Activated CD4-positive, CD25-positive, alpha-beta regulatory T cell treated with anti-CD3 and anti-CD28 coated beads, Interleukin-2, amount 50 U/mL, for 72 hours (primary cell): ENCODE measurements at regions not wholly inside any gene's neighbourhood (a gene's known extent, or its start where the extent isn't known, plus 50 kb on each side); places are given as distances from the start of the nearest gene placed in this dataset.

Experiments used
- DNase-seq: peaks from one replicate; pipeline ENCODE4 v3.0.0; 2021

DNA sequence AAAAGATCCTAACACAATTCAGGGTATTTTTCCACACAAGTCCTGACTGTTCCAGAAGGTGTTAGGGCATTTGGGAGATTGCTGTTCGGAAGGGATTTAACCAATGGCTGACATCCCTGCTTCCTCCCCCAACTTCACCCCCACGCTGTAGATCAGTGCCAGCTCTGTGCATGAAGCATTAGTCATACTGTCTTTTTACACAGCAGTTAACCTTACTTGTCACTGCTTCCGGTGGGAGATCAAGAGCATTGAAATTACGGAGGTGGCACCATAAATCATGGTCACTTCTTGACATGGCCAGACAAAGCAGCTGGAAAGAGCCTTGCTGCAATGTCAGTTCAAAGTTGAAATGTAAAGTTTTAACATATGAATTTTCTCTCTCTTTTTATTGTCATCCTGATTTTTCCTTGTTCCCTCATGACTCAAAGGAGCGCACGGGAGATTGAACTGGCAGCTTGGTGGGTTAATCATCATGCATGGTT is 70.2 kb downstream of the HRH4 start:
- no peak for DNase-seq

GRCh38 chr18:24534271-24534670 is 73.8 kb downstream of the HRH4 start:
- DNase-seq: no peak

GRCh38 chr18:24534737-24535136 is 74.3 kb downstream of the HRH4 start:
- no peak for DNase-seq

GRCh38 chr18:24535527-24536295 is 75.3 kb downstream of the HRH4 start:
- DNase-seq: no peak

- no peak for DNase-seq
Observed at GRCh38 chr18:24536326-24536725, 75.9 kb downstream of the HRH4 start.

DNA sequence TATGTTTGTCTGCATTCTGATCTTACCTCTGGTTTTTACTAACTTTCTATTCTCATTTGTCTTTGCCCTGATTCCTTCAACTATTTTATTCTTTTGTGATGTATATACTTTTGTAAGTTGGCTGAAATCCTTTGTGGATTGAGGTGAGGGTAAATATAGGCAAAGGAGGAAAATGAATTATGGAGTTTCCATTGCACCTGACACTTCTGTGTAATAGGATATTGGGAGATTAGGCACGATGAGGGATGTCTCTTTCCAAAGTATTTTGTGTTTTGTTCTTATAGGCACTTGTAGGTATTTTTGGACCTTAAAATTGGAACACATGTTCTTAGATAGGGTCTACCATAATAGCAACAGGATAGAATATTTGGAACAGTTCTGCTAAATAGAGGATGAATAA is 76.4 kb downstream of the HRH4 start:
- DNase-seq: no peak

GRCh38 chr18:24538414-24539264 is 78.2 kb downstream of the HRH4 start:
- DNase-seq: no peak

GRCh38 chr18:24539866-24540617 is 79.6 kb downstream of the HRH4 start:
- DNase-seq: no peak

DNA sequence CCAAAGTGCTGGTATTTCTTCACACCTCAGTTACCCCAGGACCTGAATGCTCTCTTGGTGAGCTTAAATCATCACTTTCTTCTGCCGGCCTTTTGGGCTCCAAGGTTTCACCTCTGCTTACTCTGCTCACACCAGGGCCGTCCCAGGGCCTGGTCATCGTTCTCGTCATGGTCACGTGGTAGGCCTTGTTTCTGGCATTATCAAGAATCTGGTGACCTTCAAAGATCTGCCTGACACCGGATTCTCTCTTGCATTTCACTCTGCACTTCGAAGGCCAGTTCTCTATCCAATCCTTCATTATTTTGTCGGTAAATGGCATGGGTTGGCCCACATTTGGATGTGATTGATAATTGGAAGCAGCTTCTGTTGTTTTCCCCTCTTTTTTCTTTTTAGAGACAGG is 80.5 kb downstream of the HRH4 start:
- DNase-seq: no peak

- DNase-seq: no peak
Observed at GRCh38 chr18:24543086-24543794, 82.8 kb downstream of the HRH4 start.

DNA sequence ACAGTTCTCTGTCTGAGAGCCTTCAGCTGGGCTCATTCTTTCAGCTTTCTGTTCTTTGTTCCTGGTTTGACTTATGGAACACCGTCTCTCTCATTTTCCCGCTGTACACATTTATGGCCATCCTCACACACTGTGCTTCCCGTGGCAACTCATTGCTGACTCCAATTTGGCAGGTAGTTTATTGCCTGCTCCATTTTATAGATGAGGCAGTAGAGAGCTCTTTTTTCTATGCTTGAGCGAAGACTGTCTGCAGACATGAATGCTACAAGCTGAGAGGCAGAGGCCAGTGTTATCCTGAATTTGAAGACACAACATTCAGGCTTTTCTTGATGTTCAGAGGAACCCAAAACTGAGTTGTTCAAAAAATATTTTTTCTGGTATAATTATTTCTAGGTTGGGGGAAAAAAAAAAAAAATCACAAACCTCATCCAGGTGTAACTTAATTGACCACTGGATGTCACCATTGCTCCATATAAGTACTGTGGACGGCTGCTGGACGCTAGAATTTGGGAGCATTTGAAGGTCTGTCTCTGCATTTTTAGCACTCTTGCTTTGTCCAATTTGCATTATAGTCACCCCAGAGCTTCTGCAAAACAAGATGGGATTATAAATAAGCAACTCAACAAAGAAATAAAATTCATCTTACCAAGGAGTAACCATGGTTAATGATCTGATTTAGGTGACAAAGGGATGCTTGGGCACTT is 83.5 kb downstream of the HRH4 start:
- no peak for DNase-seq

GRCh38 chr18:24544949-24545348 is 84.5 kb downstream of the HRH4 start:
- no peak for DNase-seq

GRCh38 chr18:24545651-24546050 is 85.2 kb downstream of the HRH4 start:
- DNase-seq: no peak

DNA sequence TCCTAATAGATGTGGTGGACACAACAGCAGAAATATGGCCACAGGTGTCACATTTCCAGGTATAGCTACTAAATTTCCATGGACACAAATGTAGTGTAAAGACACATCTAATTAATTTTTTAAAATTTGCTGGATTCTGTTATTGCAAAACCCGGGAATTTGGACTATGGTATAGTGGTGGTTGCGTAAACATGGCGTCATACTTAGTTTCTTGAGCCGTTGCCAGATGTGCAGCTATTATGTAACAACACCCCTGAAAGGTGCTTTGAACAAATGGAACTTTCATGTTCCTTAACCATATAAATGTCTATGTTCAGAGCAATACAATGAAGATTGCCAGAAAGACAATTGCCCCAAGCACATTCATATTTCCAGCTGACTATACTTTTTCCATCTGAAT is 85.9 kb downstream of the HRH4 start:
- no peak for DNase-seq

GRCh38 chr18:24548583-24548982 is 88.1 kb downstream of the HRH4 start:
- no peak for DNase-seq

DNA sequence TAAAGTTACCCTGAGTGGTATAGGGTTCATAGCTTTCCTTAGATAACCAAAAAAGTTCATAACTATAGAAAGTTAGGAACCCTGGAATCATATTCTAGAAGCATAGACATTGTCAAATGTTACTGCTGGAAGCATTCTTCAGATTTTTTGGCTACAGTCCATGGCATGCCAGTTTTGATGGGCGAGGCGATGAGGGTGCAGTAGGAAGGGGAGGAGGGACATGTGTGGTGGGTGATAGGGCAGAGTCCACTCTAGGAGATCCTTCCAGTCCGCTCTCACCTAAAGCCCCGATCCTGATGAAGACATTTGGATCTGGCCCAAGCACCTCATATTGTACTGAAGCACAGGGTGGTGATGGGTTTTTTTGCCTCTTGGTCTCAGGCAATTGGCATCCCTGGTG is 91.8 kb downstream of the HRH4 start:
- no peak for DNase-seq

GRCh38 chr18:24553571-24554285 is 93.3 kb downstream of the HRH4 start:
- no peak for DNase-seq

GRCh38 chr18:24558403-24558802 is 98.0 kb downstream of the HRH4 start:
- DNase-seq: no peak

DNA sequence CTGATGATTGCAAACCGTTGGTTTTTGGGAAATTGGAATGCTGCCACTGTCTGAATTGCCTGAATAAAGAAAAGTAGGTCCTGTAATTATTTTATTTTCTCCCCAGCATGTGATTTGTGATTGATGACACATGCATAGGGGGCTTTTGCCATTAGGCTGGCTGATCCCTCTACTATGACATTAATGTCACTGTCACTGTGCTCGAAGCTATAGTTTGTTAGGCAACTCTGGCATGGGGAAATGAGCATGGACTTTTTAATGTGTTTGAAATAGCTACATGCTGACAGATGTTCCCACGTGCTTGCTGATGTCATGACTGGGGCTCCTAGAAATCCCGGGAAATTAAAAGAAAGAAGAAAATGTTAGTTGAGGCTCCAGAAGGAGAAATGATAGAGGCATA is 99.1 kb downstream of the HRH4 start:
- no peak for DNase-seq

GRCh38 chr18:24560511-24560981 is 100.1 kb downstream of the HRH4 start:
- DNase-seq: no peak

DNA sequence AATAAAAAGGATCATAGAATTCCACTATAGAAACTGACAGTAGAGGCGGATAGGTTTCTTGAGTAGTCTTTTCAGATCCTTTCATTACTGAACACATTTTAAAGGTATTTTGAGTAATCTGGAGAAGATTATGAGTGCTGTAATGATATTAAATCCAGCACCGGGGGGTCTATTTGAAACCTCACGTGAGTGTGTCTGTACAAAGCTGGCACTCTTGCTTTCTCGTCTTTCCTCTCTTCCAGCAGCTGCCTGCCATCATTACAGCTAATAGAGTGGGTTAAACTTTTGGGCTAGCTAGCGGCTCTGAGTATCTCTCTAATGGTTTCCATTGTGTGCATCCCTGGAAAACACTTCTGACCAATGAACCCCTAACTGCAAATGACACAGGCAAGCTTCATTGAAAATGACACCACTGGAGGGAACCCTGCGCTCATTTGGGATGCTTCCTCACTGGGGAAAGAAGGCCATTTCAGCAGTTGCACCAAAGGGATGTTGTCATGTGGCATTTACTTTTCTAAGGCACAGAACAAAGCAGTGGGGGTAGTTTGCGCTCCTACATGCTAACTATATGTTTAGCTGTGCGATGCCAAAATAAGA is 101.0 kb downstream of the HRH4 start:
- DNase-seq: no peak
